Mucosa of gallbladder (tissue), 1 donor: ENCODE measurements at regions not wholly inside any gene's neighbourhood (a gene's known extent, or its start where the extent isn't known, plus 50 kb on each side); places are given as distances from the start of the nearest gene placed in this dataset.

Experiments
- DNase-seq: peaks from one replicate; pipeline ENCODE4 v3.0.0-alpha.2; 2020; ENCODE audit warnings: low spot score
- donor health status: DM: no; HTN: no; CAD: no.

DNA sequence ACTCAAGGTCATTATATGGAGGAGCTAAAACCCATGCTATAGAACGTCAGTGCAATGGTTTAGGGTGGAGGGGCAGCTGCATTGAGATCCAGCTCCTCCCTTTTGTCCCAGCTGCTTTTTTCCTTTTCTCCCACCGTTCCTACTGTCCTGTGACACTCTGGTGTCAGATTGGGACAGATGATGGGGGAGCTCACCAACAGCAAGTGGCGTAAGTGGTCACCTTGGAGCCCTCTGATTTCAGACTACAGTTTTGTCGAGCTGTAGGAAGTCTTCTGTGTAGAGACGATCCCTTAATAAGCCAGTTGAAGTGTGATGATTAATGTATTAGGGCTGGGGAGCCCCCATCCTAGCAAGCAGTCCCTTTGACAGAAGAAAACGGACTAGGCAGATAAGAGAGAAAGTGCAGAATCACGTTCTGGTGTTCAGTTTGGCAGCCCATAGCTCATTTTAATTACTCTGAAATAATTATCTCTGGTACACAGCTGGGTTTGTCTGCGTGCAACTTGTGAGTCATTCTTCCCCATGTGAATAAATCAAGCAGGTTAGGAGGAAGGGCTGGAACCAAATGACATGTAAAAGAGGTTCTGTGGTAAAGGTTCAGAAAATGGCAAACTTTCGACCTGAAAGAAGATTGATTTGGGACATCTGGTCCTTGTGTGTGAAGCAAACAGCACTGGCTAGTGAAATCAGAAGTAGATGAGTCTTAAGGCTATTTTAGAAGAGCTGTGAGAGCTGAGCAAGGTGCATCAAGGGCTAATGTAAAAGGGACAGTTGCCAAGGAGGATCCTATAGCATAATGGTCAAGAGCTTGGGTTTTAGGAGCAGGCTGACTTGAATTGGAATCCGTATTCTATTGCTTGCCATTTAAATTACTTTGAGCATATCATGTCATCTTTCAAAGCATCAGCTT, 241.4 kb downstream of the EDEM1 start:
- no peak for DNase-seq

DNA sequence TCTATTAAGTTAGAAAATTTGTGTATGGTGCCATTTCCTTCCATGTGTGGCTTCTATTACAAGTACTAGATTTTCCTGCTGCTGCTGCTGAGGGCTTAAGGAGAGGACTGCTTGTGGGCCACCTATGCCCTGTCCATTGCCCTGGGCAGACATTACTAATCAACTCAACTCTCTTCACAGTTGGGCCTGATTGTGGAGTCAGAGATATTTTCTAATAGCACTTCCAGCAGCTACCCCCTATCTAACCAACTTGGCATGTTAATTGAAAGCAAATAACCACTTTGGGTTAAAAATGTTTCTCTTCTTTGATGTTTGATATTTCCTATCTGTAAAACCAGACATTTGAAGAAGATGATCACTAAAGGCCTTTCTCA, 242.0 kb downstream of the EDEM1 start:
- DNase-seq, result no peak

DNA sequence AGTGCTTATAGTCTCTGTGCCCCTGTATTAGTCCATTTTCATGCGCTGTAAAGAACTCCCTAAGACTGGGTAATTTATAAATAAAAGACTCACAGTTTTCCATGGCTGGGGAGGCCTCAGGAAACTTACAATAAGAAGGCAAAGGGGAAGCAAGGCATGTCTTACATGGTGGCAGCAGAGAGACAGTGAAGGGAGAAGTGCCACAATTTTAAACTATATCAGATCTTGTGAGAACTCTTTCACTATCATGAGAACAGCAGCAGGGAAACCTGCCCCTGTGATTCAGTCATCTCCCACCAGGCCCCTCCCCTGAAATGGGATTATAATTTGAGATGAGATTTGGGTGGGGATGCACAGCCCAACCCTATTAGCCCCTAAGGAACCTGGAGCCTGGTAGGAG, 243.2 kb downstream of the EDEM1 start:
- DNase-seq, result no peak

DNA sequence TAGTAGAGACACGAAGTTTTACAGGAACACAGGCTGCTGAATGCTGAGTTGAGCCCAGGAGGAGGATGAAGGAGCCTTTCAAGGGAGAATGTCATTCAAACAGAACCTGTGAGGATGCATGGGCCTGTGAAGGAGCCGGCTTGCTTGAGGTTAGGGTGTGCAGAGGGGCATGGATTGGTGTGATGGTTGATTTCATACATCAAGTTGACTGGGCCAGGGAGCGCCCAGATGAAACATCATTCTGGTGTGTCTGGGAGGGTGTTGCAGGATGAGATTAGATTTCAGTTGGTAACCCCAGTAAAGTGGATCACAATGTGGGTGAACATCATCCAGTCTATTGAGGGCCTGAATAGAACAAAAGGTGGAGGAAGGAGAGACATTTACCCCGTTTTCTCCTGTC, 243.6 kb downstream of the EDEM1 start:
- DNase-seq, result no peak

DNA sequence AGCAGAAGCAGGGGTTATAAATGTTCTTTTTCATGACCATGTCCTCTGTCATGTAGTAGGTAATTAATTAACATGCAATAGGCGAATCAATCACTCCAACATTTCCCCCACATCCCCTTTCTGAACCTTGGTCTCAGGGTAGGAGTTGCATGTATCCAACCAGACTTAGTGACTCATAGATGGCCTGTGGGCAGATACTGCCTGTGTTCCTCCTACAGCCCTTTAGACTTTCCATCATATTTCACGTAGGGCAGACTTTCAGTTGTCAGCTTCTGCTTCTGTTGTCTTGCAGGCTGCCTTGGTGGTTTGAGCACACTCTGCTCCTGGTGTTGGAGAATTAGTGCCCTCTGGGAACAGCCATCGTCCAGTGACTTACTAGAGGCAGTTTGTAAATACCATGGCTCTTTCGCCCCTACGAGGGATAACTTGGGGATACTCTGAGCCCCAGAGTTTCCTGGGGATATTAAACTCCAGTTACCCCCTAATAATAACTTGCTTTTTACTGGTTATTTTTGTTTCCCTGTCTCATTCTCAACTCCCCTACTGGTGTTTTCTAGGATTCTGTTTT, 244.4 kb downstream of the EDEM1 start:
- DNase-seq, result no peak

DNA sequence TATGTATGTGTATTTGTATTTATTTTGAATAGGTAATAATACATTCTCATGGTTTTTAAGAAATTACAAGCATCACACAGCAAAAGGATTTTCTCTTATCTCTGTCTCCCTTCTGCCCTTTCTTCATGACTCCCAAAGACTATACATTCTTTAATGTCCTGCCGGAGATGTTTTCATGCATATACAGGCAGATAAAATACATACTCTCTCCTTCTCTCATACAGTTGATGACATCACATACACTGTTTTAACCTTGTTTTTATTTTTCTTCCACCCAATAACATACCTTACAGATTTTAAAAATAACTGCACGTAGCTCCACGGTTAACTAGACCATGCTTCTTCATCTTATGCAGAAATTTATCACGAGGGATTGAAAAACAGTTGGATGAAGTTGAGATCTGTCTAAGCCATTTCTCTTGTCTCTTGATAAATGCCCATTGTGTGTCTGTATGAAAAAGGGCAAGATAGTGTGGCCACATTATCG, 249.8 kb downstream of the EDEM1 start:
- no peak for DNase-seq

DNA sequence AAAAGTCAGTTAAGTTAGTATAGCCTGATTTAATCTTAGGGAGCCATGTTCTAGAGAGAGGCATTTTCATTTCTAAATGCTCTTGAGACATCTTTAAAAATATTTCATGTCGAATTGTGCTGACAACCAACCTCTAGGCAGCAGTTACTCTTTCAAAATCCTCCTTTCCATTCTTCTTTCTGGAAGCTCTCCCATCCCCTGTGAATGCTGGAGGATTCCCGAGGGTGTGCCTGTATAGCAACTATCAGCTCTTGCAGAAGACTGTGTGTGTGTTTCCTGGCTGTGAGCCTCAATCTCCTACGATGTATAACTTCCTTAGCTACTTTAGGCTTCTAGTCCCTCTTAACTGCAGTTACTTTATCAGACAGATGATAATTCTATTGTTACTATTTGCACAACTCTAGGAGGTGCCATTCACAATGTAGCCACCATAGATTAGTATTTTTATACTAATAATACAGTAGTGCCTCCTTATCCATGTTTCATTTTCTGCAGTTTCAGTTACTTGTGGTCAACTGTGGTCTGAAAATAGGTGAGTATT, 250.3 kb downstream of the EDEM1 start:
- no peak for DNase-seq

DNA sequence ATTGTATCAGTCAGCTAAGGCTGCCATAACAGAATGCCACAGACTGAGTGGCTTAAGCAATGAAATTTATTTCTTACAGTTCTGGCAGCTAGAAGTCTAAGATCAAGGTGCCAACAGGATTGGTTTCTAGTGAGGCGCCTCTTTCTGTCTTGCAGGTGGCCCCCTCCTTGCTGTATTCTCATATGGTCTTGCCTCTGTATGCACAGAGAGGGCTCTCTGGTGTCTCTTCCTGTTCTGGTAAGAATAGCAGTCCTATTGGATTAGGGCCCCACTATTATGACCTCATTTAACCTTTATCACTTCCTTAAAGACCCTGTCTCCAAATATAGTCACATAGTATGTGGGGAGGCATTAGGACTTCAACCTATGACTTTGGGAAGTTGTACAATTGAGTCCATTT, 253.9 kb downstream of the EDEM1 start:
- DNase-seq, result no peak

DNA sequence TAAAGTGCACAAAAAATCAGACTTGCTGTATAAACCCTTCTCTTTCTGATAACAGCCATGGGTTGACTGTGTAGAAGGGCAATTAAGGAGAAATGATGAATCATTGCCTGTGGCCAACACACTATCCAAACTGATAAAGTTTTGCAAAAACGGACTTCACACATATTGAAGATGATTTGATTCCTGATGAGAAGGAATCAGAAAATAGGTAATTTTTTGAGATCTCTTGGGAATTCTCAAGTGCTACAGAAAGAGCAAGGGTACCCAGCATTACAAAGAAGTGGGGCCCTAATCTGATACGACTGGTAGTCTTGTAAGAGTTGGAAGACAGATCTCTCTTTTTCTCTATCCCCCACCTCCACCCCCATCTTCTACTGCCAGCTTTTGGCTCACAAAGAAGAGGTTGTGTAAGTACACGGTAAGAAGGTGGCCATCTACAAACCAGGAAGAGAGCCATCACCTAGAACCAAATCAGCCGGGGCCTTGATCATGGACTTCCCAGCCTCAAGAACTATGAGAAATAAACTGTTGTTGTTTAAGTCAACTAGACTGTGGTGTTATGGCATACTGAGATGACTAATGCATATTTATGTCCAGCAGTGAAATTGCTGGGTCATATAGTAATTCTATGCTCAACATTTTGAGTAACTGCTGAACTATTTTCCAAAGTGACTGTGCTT, 254.7 kb downstream of the EDEM1 start:
- no peak for DNase-seq

DNA sequence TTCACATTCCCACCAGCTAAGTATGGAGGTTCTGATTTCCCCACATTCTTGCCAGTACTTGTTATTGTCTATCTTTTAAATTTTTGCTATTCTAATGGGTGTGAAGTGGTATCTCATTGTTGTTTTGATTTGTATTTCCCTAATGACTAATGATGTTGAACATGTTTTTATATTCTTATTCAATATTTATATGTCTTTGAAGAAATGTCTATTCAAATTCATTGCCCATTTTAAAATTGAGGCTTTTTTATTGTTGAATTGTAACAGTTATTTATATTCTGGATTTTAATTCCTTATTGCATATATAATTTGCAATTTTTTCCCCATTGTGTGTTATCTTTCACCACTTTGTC, 255.3 kb downstream of the EDEM1 start:
- no peak for DNase-seq

DNA sequence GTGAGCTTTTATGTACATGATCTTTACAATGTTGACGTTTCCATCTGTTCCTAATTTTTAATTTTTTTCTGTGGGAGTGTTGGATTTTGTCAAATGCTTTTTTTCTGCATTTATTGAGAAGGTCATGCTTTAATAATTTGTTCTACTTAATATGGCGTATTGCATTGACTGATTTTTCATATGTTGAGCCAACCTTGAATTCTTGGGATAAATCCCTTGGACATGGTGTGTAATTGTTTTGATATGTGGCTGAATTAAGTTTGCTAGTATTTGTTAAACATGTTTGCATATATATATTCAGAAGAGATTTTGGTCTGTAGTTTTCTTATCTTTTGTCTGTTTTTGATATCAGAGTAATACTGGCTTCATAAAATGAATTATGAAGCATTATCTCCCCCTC, 256.7 kb downstream of the EDEM1 start:
- no peak for DNase-seq

DNA sequence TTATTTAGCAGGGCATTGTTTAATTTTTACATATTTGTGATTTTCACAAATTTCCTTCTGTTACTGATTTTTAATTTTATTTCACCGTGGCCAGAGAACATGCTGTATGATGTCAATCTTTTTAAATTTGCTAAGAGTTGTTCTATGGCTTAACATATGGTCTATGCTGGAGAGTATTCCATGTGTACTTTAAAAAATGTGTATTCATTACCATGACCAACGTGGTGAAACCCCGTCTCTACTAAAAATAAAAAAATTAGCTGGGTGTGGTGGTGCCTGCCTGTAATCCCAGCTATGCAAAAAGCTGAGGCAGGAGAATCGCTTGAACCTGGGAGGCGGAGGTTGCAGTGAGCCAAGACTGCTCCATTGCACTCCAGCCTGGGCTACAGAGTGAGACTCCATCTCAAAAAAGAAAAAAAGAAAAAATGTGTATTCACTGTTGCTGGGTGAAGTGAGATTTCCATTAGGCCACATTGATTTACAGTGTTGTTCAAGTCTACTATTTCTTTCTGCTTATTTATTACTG, 258.2 kb downstream of the EDEM1 start:
- no peak for DNase-seq

DNA sequence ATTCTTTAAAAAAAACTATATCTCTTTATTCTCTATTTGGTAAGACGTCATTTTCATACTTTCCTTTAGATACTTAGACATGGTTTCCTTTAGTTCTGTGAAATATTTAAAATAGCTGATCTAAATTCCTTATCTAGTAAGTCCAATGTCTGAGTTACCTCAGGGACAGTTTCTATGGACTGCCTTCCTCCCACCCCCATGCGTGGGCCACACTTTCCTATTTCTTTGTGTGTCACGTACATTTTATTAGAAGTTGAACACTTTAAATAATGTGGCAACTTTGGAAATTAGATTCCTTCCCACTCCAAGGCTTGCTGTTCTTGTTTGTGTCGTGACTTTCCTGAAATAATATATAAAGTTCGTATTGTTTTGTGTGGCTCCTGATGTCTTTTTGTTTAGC, 260.7 kb downstream of the EDEM1 start:
- DNase-seq, result no peak

DNA sequence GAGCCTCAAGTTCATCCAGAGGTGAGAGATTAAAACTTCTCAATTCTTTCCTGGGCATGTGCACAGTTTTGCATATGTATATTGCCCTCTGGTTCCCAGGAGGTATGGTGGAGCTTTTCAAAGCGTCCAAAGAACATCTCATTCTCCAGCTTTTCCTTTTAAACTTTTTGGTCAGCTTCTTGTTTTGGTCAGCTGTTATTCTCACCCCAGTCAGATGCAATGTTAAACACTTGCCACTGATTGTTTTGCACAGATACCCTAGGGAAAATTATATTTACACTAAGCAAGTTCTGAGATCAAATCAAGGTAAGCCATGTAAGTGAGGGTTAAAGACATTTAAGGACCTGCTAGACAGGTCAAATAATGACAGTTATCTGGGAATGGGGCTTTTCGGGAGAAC, 261.3 kb downstream of the EDEM1 start:
- DNase-seq, result no peak

DNA sequence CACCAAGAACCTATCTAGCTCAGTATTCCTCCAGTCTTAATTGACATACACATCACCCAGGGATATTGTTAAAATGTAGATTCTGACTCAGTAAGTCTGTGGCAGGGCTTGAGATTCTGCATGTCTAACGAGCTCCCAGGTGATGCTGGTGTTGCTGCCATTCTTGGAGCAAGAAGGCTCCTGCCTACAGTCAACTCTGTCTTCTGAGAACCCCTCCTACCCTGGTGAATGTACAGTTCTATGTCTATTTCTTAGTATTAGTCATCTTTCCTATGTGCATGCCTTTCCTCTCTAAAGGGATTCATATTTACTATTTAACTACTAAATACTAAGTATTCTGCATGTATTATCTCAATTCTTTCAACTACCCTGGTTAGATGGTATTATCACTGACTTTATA, 268.7 kb downstream of the EDEM1 start:
- no peak for DNase-seq

DNA sequence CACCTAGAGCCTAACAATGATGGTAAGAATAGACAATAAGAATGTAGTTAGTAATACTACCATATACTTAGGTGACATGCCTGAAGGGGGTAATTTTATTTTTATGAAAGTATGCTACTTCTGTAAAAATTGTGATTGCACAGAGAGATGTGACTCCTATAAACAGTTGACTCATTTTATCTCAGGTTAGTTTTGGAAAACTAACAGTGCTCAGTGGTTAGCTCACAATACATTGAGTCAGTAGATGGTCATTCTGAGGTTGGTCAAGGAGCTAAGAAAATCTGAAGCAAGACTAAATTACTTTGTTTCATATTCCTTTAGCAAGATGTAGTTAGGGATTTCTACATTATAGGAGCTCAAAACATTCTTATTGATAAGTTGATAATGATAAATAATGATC, 271.0 kb downstream of the EDEM1 start:
- no peak for DNase-seq

DNA sequence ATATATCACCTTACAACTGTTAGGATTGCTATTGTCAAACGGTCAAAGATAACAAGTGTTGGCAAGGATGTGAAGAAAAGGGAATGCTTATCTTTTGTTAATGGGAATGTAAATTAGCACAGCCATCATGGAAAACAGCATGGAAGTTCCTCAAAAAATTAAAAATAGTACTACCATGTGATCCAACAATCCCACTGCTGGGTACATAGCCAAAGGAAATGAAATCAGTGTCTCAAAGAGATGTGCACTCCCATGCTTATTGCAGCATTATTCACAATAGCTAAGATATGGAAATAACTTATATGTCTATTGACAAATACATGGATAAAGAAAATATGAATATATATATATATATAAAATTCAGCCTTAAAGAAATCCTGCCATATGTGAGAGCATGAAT, 274.6 kb downstream of the EDEM1 start:
- DNase-seq, result no peak

DNA sequence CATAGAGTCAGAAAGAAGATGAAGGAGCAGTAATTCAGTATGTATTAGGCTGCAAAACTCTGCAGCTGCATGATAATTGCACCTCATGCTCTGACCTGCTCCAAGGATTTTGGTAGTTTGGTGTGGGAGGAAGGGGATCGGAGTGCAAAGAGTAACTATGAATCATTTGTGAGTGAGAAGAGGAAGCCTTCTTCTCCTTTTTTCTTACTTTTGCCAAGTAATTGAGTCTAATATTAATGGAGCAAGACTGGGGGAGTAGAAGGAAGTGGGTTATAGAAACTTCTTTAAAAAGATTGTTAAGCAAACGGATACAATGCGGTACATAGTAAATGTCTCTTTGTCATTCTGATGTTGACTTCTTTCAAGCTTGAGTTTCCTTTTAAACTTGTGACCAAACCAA, 276.5 kb downstream of the EDEM1 start:
- DNase-seq, result no peak

DNA sequence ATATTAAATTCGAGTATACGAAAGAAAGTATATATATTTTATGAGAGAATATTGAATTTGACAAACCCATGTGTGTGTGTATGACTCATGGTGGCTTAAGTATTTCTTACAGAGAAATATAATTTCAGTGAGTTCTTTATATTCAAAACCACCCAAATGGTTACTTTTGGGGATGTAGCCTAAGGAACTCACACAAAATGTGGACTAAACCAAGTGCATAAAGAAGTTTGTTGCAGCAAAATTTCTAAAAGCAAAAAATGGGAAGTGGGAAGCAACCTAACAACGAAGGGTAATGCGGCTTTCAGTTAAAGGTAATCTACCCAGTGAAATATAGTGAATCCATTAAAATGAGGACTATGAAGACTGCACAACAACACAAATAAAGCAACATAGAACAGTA, 277.1 kb downstream of the EDEM1 start:
- DNase-seq, result no peak

DNA sequence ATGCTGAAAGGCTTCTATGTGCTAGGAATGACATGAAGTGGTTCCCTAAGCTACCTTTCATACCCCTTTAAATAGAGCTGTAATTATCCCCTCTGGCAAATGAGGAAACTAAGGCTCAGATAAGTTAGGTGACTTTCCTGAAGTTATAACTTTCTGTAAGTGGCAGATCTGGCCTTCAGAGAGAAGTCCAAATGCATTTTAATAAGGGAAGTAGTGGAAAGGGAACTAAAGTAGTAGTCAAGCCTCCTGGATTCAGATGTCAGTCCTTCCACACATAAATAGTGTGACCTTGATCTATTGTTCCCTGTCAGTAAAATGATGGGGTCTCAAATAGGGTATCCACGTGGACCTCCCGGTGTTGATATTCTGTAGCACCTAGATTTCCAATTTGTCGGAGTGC, 277.7 kb downstream of the EDEM1 start:
- DNase-seq, result no peak

DNA sequence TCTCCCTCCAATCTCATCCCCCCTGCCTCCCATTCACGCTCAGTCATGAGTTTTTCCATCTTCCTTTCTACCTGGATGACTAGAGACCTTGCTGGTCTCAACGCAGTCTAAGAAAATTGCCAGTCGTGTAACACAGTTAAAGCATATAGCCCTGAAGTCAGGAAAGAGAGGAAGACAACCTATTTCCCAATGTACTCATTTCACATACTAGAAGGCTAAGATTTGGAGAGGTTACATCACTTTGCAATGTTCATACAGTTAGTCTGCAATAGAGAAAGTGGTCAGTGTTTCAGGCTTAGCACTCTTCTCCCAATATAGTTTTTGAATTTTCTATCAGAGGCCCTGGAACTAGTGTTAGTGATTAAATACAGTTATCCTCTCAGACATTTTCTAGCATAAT, 278.6 kb downstream of the EDEM1 start:
- DNase-seq, result no peak

DNA sequence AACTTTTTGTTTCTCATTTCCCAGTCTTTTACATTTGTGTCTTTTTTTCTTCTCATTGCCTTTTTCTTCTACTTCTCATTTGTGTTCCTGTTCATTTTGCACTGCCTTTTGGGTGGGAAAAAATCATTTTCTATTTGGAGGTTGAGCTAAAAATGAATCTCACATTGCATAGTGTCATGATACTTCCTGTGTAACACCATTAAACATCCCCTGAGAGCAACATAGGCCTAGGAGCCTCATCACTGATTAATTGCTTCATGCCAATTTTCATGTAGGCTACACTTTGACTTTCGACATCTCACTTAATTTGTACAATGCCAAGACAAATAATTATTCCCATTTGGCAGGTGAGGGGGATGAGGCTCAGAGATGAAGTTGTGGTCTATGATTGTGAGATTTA, 279.2 kb downstream of the EDEM1 start:
- no peak for DNase-seq

DNA sequence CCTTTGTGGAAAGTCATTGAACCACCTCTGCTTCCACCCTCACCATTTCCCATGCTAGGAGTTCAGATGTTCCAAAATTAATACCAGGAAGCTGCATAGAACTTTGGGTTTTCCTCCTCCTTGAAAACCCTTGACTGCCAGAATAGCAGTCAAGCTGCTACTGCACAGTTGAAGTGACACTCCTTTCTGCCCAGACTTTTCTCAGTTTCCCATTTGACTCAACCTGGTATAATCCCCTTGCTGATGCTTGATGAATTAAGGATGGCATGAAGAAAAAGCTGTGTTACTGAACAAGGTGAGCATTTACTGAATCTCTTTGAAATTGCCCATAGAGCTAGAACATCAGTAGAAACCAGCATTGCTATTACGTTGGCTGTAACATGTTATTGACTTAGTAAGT, 286.0 kb downstream of the EDEM1 start:
- no peak for DNase-seq
